ENCODE measurements at regions not wholly inside any gene's neighbourhood (a gene's known extent, or its start where the extent isn't known, plus 50 kb on each side); places are given as distances from the start of the nearest gene placed in this dataset.

- TF ChIP-seq, protein P1, sequence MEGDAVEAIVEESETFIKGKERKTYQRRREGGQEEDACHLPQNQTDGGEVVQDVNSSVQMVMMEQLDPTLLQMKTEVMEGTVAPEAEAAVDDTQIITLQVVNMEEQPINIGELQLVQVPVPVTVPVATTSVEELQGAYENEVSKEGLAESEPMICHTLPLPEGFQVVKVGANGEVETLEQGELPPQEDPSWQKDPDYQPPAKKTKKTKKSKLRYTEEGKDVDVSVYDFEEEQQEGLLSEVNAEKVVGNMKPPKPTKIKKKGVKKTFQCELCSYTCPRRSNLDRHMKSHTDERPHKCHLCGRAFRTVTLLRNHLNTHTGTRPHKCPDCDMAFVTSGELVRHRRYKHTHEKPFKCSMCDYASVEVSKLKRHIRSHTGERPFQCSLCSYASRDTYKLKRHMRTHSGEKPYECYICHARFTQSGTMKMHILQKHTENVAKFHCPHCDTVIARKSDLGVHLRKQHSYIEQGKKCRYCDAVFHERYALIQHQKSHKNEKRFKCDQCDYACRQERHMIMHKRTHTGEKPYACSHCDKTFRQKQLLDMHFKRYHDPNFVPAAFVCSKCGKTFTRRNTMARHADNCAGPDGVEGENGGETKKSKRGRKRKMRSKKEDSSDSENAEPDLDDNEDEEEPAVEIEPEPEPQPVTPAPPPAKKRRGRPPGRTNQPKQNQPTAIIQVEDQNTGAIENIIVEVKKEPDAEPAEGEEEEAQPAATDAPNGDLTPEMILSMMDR (IDR thresholded peaks at IDR 0.05), result no peak
- peaks cover 5% of the 10 kb centered on the region for H3K4me1 Mint-ChIP-seq (ENCODE audit: unreplicated experiment)
- no peak for DNase-seq (ENCODE audit: extremely low spot score, unreplicated experiment)
- peaks cover 33% of the 10 kb centered on the region for H3K27me3 Mint-ChIP-seq (ENCODE audit: unreplicated experiment)
- H3K4me3 Mint-ChIP-seq (ENCODE audit: unreplicated experiment), result no peak overlapping the region
- no peaks in the 10 kb centered on the region for H3K9me3 Mint-ChIP-seq (ENCODE audit: unreplicated experiment)
- H3K36me3 Mint-ChIP-seq (ENCODE audit: unreplicated experiment), result no peaks in the 10 kb centered on the region
- H3K27ac Mint-ChIP-seq (ENCODE audit: unreplicated experiment), result no peak overlapping the region
These were observed 94.0 kb upstream of the TNRC6C start for GRCh38 chr17:77864234-77865111.

- Mint-ChIP-seq H3K4me3 (ENCODE audit: unreplicated experiment) (no peak overlapping the region), H3K4me1 (ENCODE audit: unreplicated experiment) (peaks cover 5% of the 10 kb centered on the region), H3K27me3 (ENCODE audit: unreplicated experiment) (peaks cover 28% of the 10 kb centered on the region), H3K9me3 (ENCODE audit: unreplicated experiment) (no peaks in the 10 kb centered on the region), H3K36me3 (ENCODE audit: unreplicated experiment) (no peaks in the 10 kb centered on the region), H3K27ac (ENCODE audit: unreplicated experiment) (no peak overlapping the region)
- TF ChIP-seq, protein P1 (IDR thresholded peaks at IDR 0.05), result no peak
- DNase-seq (ENCODE audit: extremely low spot score, unreplicated experiment), result no peak
These were observed 93.3 kb upstream of the TNRC6C start for GRCh38 chr17:77865112-77865611.

DNA sequence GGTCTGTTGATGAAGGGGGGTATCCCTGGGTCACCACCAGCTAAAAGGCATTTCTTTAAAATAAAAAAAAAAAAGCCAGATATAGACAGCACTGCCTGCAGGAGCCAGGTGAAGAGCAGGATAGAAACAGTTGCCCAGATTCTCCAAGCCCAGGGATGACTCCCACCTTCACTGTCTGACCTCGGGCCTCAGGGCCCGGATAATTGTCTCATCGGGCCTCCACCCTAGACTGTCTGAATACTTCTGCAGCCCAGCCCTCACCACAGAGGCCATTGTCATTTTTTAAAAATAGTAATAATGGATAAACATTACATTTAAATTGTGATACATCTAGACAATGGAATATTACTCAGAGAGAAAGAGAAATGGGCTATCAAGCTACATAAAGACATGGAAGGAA, 92.8 kb upstream of the TNRC6C start:
- H3K27ac Mint-ChIP-seq (ENCODE audit: unreplicated experiment), result no peak overlapping the region
- TF ChIP-seq, protein P1 (IDR thresholded peaks at IDR 0.05), result no peak
- peaks cover 5% of the 10 kb centered on the region for H3K4me1 Mint-ChIP-seq (ENCODE audit: unreplicated experiment)
- no peaks in the 10 kb centered on the region for H3K36me3 Mint-ChIP-seq (ENCODE audit: unreplicated experiment)
- peaks cover 22% of the 10 kb centered on the region for H3K27me3 Mint-ChIP-seq (ENCODE audit: unreplicated experiment)
- no peak overlapping the region for H3K4me3 Mint-ChIP-seq (ENCODE audit: unreplicated experiment)
- no peak for DNase-seq (ENCODE audit: extremely low spot score, unreplicated experiment)
- H3K9me3 Mint-ChIP-seq (ENCODE audit: unreplicated experiment), result no peaks in the 10 kb centered on the region

GRCh38 chr17:77867308-77867781, 91.2 kb upstream of the TNRC6C start:
- TF ChIP-seq, protein P1 (IDR thresholded peaks at IDR 0.05), result no peak
- no peaks in the 10 kb centered on the region for H3K9me3 Mint-ChIP-seq (ENCODE audit: unreplicated experiment)
- no peak for DNase-seq (ENCODE audit: extremely low spot score, unreplicated experiment)
- peaks cover 24% of the 10 kb centered on the region for H3K27me3 Mint-ChIP-seq (ENCODE audit: unreplicated experiment)
- H3K4me1 Mint-ChIP-seq (ENCODE audit: unreplicated experiment), result peaks cover 5% of the 10 kb centered on the region
- no peak overlapping the region for H3K27ac Mint-ChIP-seq (ENCODE audit: unreplicated experiment)
- H3K36me3 Mint-ChIP-seq (ENCODE audit: unreplicated experiment), result no peaks in the 10 kb centered on the region
- H3K4me3 Mint-ChIP-seq (ENCODE audit: unreplicated experiment), result no peak overlapping the region

- Mint-ChIP-seq H3K27ac (ENCODE audit: unreplicated experiment) (no peak overlapping the region), H3K4me3 (ENCODE audit: unreplicated experiment) (no peak overlapping the region), H3K36me3 (ENCODE audit: unreplicated experiment) (no peaks in the 10 kb centered on the region), H3K4me1 (ENCODE audit: unreplicated experiment) (peaks cover 5% of the 10 kb centered on the region), H3K9me3 (ENCODE audit: unreplicated experiment) (no peaks in the 10 kb centered on the region), H3K27me3 (ENCODE audit: unreplicated experiment) (peaks cover 27% of the 10 kb centered on the region)
- no peak for DNase-seq (ENCODE audit: extremely low spot score, unreplicated experiment)
- TF ChIP-seq, protein P1 (IDR thresholded peaks at IDR 0.05), result no peak
These were observed 90.4 kb upstream of the TNRC6C start for GRCh38 chr17:77867976-77868713.

All from osteocyte (in vitro differentiated cells).